CD4-positive, alpha-beta T cell (primary cell): ENCODE measurements at regions not wholly inside any gene's neighbourhood (a gene's known extent, or its start where the extent isn't known, plus 50 kb on each side); places are given as distances from the start of the nearest gene placed in this dataset.

Source experiments
- ATAC-seq: fragments of 200-7000 bp; cut with Tn5 transposase; one replicate; pipeline ENCODE4 v1.10.0; 2022; ENCODE audit warnings: mild to moderate bottlenecking; ENCODE audit not compliant: poor library complexity
- CTCF ChIA-PET: fragments of 350-600 bp; sonication (Branson Sonifier 250); formaldehyde crosslinking; loops from one replicate; lab custom pipeline; 2021; ENCODE audit warnings: antibody characterized with exemption, inconsistent platforms; lab: Charles Lee
- POLR2A ChIA-PET: fragments of 350-600 bp; sonication (Branson Sonifier 250); formaldehyde crosslinking; loops from one replicate; lab custom pipeline; 2021; ENCODE audit warnings: antibody characterized with exemption, inconsistent platforms; lab: Charles Lee
- DNase-seq, 14 experiments: peaks; one replicate each; pipeline ENCODE4 v3.0.0-alpha.2; 2013 to 2020; ENCODE audit warnings: mixed read lengths in 2 of 14
- H3K27ac ChIP-seq, 2 donors: one replicate each; pipeline versions ENCODE4 v1.5.1 to v1.7.0; 2013; ENCODE audit warnings: low read length in 2 of 2, low read depth in 1 of 2, mild to moderate bottlenecking in 1 of 2
- H3K27me3 ChIP-seq, 2 experiments: 1 replicate in 1 of 2; 2 replicates in 1 of 2; pipeline versions ENCODE4 v1.6.1 to v1.7.0; 2013; ENCODE audit warnings: low read length in 2 of 2, control low read depth in 1 of 2, mild to moderate bottlenecking in 1 of 2, moderate library complexity in 1 of 2; ENCODE audit not compliant: insufficient read depth in 2 of 2, control insufficient read depth in 1 of 2
- H3K36me3 ChIP-seq: one replicate; pipeline ENCODE4 v1.6.1; 2013; ENCODE audit warnings: low read length, control low read depth; ENCODE audit not compliant: insufficient read depth
- H3K4me1 ChIP-seq: one replicate; pipeline ENCODE4 v1.6.1; 2013; ENCODE audit warnings: low read length, control low read depth; ENCODE audit not compliant: insufficient read depth
- H3K4me3 ChIP-seq: one replicate; pipeline ENCODE4 v1.5.1; 2013; ENCODE audit warnings: mild to moderate bottlenecking, low read length, moderate library complexity
- H3K9me3 ChIP-seq, 2 experiments: 1 replicate in 1 of 2; 2 replicates in 1 of 2; pipeline versions ENCODE4 v1.6.1 to v1.7.0; 2013; ENCODE audit warnings: low read length in 2 of 2, mild to moderate bottlenecking in 2 of 2, control low read depth in 1 of 2, moderate library complexity in 1 of 2; ENCODE audit not compliant: control insufficient read depth in 1 of 2, insufficient read depth in 1 of 2
- H3K27ac Mint-ChIP-seq: one replicate; pipeline ENCODE4 v1.8.0; 2020; ENCODE audit warnings: mixed read lengths
- H3K27me3 Mint-ChIP-seq: one replicate; pipeline ENCODE4 v1.8.0; 2021; ENCODE audit warnings: mixed read lengths
- H3K36me3 Mint-ChIP-seq: one replicate; pipeline ENCODE4 v1.8.0; 2021; ENCODE audit warnings: low read depth, mixed read lengths
- H3K4me1 Mint-ChIP-seq: one replicate; pipeline ENCODE4 v1.8.0; 2021; ENCODE audit warnings: low read depth, mixed read lengths
- H3K4me3 Mint-ChIP-seq: one replicate; pipeline ENCODE4 v1.8.0; 2020; ENCODE audit warnings: mild to moderate bottlenecking, mixed read lengths
- H3K9me3 Mint-ChIP-seq: one replicate; pipeline ENCODE4 v1.8.0; 2020; ENCODE audit warnings: mixed read lengths
- intact Hi-C, 2 experiments: fragments of 100-400 bp; cut with DNase I in 1 of 2; cut with micrococcal nuclease in 1 of 2; formaldehyde crosslinking; loops; one replicate each; pipeline versions ENCODE4 v1.15.1 to v1.9.0; 2023 to 2025; cut with DNase I, micrococcal nuclease
- TF ChIP-seq, protein P1 (sequence below): fragments of 200-600 bp; IDR thresholded peaks from one replicate; pipeline ENCODE4 v1.8.0; 2022; ENCODE audit warnings: antibody characterized with exemption, mild to moderate bottlenecking

DNA sequence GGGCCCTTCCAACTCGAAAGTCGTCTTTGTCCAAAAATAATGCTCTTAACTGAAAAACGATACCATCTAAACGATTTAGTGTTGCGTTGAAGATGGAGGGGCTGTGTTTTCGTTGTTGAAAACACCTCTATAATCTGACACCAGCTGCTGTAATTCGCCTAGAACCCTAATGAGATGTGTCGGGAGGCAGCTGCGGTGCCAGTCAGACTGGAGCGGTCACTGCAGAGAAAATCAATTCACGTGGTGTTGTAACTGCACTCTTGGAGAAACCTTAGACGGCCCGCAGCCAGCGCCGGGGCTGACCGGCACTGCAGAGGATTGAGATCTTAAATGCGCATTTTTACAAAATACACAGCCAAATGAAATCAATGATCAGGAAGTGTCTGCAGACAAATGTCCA, 339.1 kb downstream of the ZNF536 start:
- no peaks in the 10 kb centered on the region for H3K36me3 ChIP-seq
- TF ChIP-seq, protein P1, sequence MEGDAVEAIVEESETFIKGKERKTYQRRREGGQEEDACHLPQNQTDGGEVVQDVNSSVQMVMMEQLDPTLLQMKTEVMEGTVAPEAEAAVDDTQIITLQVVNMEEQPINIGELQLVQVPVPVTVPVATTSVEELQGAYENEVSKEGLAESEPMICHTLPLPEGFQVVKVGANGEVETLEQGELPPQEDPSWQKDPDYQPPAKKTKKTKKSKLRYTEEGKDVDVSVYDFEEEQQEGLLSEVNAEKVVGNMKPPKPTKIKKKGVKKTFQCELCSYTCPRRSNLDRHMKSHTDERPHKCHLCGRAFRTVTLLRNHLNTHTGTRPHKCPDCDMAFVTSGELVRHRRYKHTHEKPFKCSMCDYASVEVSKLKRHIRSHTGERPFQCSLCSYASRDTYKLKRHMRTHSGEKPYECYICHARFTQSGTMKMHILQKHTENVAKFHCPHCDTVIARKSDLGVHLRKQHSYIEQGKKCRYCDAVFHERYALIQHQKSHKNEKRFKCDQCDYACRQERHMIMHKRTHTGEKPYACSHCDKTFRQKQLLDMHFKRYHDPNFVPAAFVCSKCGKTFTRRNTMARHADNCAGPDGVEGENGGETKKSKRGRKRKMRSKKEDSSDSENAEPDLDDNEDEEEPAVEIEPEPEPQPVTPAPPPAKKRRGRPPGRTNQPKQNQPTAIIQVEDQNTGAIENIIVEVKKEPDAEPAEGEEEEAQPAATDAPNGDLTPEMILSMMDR = no peak
- intact Hi-C loops = no loop called here
- no peak overlapping the region for H3K4me3 ChIP-seq
- H3K9me3 ChIP-seq = no peaks in the 10 kb centered on the region
- DNase-seq (no peak), ATAC-seq (no peak)
- Mint-ChIP-seq H3K27me3 (peaks cover 38% of the 10 kb centered on the region), H3K4me1 (no peaks in the 10 kb centered on the region), H3K36me3 (no peaks in the 10 kb centered on the region), H3K9me3 (no peaks in the 10 kb centered on the region), H3K4me3 (no peak overlapping the region), H3K27ac (no peak overlapping the region)
- H3K4me1 ChIP-seq = no peaks in the 10 kb centered on the region
- ChIA-PET POLR2A (no interaction called here), CTCF (no interaction called here)
- no peak overlapping the region for H3K27ac ChIP-seq
- peaks cover 4 to 7% of the 10 kb centered on the region in 2 experiments for H3K27me3 ChIP-seq

DNA sequence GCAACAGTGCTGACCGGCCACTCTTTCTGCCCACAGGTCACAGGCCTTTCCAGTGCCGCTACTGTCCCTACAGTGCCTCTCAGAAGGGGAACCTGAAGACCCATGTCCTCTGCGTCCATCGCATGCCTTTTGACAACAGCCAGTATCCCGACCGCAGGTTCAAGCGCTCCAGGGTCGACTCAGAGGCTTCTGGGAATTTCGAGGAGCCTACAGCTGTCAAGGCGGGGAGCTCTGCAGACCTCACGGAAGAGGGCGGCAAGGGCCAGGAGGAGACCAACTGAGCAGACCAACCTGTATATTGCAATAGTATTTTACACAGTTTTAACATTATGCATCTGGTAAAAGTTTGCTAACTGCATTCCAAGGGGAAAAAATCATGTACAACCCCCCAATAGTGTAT, 338.5 kb downstream of the ZNF536 start:
- H3K36me3 Mint-ChIP-seq = no peaks in the 10 kb centered on the region
- Histone ChIP-seq H3K27ac (no peak overlapping the region), H3K4me1 (no peaks in the 10 kb centered on the region), H3K36me3 (no peaks in the 10 kb centered on the region), H3K9me3 (no peaks in the 10 kb centered on the region), H3K4me3 (no peak overlapping the region), H3K27me3 (peaks cover 4 to 7% of the 10 kb centered on the region in 2 experiments)
- no peak overlapping the region for H3K27ac Mint-ChIP-seq
- ATAC-seq (no peak), DNase-seq (no peak)
- peaks cover 40% of the 10 kb centered on the region for H3K27me3 Mint-ChIP-seq
- H3K9me3 Mint-ChIP-seq = no peaks in the 10 kb centered on the region
- H3K4me1 Mint-ChIP-seq = no peaks in the 10 kb centered on the region
- intact Hi-C loops = no loop called here
- H3K4me3 Mint-ChIP-seq = no peak overlapping the region
- CTCF ChIA-PET = no interaction called here
- POLR2A ChIA-PET = no interaction called here
- TF ChIP-seq, protein P1 = no peak

DNA sequence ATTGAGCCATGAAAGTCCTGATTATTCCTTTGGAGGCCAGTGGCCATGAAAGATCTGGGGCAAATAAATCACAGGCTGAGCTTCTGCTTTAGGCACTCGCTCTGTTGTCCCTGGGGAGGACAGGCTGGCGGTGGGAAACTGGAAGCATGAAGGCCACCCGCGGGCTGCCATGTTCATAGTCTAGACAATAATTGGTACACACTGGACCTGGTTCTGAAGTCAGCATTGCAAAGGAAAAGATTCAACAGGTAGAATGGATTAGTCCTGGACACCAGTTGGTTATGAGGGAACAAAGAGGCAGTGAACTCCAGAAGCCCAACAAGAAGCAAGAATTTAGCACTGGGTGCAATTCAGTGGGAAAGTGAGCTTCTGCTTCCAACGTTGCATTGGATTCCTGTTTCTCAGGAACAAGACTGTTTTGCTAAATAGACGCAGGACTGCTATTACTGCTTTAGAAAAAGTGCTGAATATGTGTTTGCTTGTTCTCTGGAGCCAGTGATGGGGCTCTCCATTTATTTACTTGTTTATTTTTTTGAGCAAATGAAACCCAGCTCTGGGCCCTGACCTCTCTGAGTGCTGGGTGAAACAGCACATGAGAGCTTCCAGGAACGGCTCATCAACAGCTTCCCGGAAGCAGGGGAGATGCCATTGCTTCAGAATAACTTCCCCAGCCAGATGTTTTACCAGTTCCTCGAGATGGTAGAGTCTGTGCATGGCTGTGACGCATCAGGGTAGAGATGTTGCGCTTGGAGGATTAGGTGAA, 336.4 kb downstream of the ZNF536 start:
- Histone ChIP-seq H3K4me3 (no peak overlapping the region), H3K9me3 (no peaks in the 10 kb centered on the region), H3K4me1 (no peaks in the 10 kb centered on the region), H3K27me3 (peaks cover 0 to 7% of the 10 kb centered on the region in 2 experiments), H3K27ac (no peak overlapping the region), H3K36me3 (no peaks in the 10 kb centered on the region)
- Mint-ChIP-seq H3K36me3 (no peaks in the 10 kb centered on the region), H3K27ac (no peak overlapping the region), H3K4me1 (no peaks in the 10 kb centered on the region), H3K27me3 (peaks cover 51% of the 10 kb centered on the region), H3K4me3 (no peak overlapping the region), H3K9me3 (no peaks in the 10 kb centered on the region)
- ATAC-seq = no peak
- TF ChIP-seq, protein P1 = no peak
- DNase-seq = no peak
- POLR2A ChIA-PET = no interaction called here
- intact Hi-C loops = no loop called here
- CTCF ChIA-PET = no interaction called here
